ENCODE measurements at regions not wholly inside any gene's neighbourhood (a gene's known extent, or its start where the extent isn't known, plus 50 kb on each side); places are given as distances from the start of the nearest gene placed in this dataset.
"Not testable (repeated sequence)": the region's sequence is repeated elsewhere in the genome, so short reads cannot be mapped to it uniquely, and the experiment has no call there.

- DNase-seq = no peak
Observed at GRCh38 chr16:77077256-77077922, 113.6 kb upstream of the MON1B start.

- no peak for DNase-seq
Observed at GRCh38 chr16:77085981-77086380, 105.0 kb upstream of the MON1B start.

- no peak for DNase-seq
Observed at GRCh38 chr16:77090062-77090461, 100.9 kb upstream of the MON1B start.

GRCh38 chr16:77093309-77093708 lies 97.7 kb upstream of the MON1B start:
- no peak for DNase-seq

- DNase-seq = no peak
Observed at GRCh38 chr16:77093999-77094398, 97.0 kb upstream of the MON1B start.

GRCh38 chr16:77111056-77111565 lies 79.9 kb upstream of the MON1B start:
- DNase-seq = no peak

- no peak for DNase-seq
Observed at GRCh38 chr16:77112746-77113145, 78.2 kb upstream of the MON1B start.

GRCh38 chr16:77113835-77114234 lies 77.2 kb upstream of the MON1B start:
- no peak for DNase-seq

- not testable (repeated sequence) for DNase-seq
Observed at GRCh38 chr16:77114361-77114760, 76.6 kb upstream of the MON1B start.

GRCh38 chr16:77116856-77117255 lies 74.1 kb upstream of the MON1B start:
- no peak for DNase-seq

GRCh38 chr16:77117707-77118106 lies 73.3 kb upstream of the MON1B start:
- no peak for DNase-seq

GRCh38 chr16:77131398-77131797 lies 59.6 kb upstream of the MON1B start:
- DNase-seq = no peak

- DNase-seq = no peak
Observed at GRCh38 chr16:77132051-77132618, 58.9 kb upstream of the MON1B start.

GRCh38 chr16:77133706-77134105 lies 57.3 kb upstream of the MON1B start:
- no peak for DNase-seq

- no peak for DNase-seq
Observed at GRCh38 chr16:77137045-77137444, 53.9 kb upstream of the MON1B start.

All from CD4-positive, alpha-beta T cell treated with Interleukin-15 for 1 hour (primary cell).